ENCODE measurements at regions not wholly inside any gene's neighbourhood (a gene's known extent, or its start where the extent isn't known, plus 50 kb on each side); places are given as distances from the start of the nearest gene placed in this dataset.

DNA sequence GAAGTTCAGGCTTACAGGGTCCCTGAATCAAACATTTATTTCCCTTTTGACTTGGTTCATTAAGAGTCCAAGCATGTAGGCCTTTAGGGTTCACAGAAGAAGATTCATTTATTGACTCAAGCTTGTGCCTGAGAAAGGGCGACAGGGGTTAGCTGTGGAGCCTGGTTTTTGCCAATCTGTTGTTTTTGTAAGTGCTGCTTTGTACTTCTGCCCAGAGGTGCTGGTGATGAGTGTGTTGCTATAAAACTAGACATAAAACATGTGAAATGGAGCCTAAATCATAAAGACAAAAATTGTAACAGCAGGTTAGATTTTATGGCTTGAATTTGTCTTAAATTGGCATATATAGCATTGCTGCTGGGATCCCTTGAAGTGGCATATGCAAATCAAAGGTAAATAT, 308.3 kb upstream of the UBE2E2 start:
- TF ChIP-seq POLR2A (IDR thresholded peaks at IDR 0.05) = no peak
- TF ChIP-seq, protein P1, sequence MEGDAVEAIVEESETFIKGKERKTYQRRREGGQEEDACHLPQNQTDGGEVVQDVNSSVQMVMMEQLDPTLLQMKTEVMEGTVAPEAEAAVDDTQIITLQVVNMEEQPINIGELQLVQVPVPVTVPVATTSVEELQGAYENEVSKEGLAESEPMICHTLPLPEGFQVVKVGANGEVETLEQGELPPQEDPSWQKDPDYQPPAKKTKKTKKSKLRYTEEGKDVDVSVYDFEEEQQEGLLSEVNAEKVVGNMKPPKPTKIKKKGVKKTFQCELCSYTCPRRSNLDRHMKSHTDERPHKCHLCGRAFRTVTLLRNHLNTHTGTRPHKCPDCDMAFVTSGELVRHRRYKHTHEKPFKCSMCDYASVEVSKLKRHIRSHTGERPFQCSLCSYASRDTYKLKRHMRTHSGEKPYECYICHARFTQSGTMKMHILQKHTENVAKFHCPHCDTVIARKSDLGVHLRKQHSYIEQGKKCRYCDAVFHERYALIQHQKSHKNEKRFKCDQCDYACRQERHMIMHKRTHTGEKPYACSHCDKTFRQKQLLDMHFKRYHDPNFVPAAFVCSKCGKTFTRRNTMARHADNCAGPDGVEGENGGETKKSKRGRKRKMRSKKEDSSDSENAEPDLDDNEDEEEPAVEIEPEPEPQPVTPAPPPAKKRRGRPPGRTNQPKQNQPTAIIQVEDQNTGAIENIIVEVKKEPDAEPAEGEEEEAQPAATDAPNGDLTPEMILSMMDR (IDR thresholded peaks at IDR 0.05) = no peak
